Hepatocyte (in vitro differentiated cells): ENCODE measurements at regions not wholly inside any gene's neighbourhood (a gene's known extent, or its start where the extent isn't known, plus 50 kb on each side); places are given as distances from the start of the nearest gene placed in this dataset.

ENCODE experiments used
- DNase-seq: peaks from one replicate; pipeline ENCODE4 v3.0.0-alpha.2; 2016; ENCODE audit warnings: low spot score
- H2AFZ ChIP-seq: fragments of 200-600 bp; sonication (generic); 2 replicates; pipeline ENCODE4 v1.6.0; 2016; ENCODE audit warnings: antibody characterized with exemption, mild to moderate bottlenecking
- H3K27ac ChIP-seq: fragments of 200-600 bp; sonication (generic); 2 replicates; pipeline ENCODE4 v1.5.1; 2016; ENCODE audit warnings: mild to moderate bottlenecking
- H3K27me3 ChIP-seq: fragments of 200-600 bp; sonication (generic); 2 replicates; pipeline ENCODE4 v1.6.1; 2016
- H3K36me3 ChIP-seq: fragments of 200-600 bp; sonication (generic); replicated peaks from 2 replicates; pipeline ENCODE4 v1.5.1; 2016; ENCODE audit warnings: low read depth; ENCODE audit not compliant: insufficient read depth
- H3K4me1 ChIP-seq: fragments of 200-600 bp; sonication (generic); 2 replicates; pipeline ENCODE4 v1.5.1; 2016; ENCODE audit warnings: mild to moderate bottlenecking, moderate library complexity; ENCODE audit not compliant: insufficient read depth
- H3K4me2 ChIP-seq: fragments of 200-600 bp; sonication (generic); 2 replicates; pipeline ENCODE4 v1.6.0; 2016
- H3K4me3 ChIP-seq: fragments of 200-600 bp; sonication (generic); 2 replicates; pipeline ENCODE4 v1.5.1; 2016; ENCODE audit warnings: mild to moderate bottlenecking
- H3K79me2 ChIP-seq: fragments of 200-600 bp; sonication (generic); 2 replicates; pipeline ENCODE4 v1.6.0; 2017; ENCODE audit warnings: mild to moderate bottlenecking
- H3K9me2 ChIP-seq: fragments of 200-600 bp; sonication (generic); replicated peaks from 2 replicates; pipeline ENCODE4 v1.6.0; 2017; ENCODE audit warnings: mild to moderate bottlenecking; ENCODE audit not compliant: insufficient read depth
- H3K9me3 ChIP-seq: fragments of 200-600 bp; sonication (generic); 2 replicates; pipeline ENCODE4 v1.5.1; 2016; ENCODE audit warnings: low read depth, mild to moderate bottlenecking
- H4K20me1 ChIP-seq: fragments of 200-600 bp; sonication (generic); 2 replicates; pipeline ENCODE4 v1.6.0; 2016; ENCODE audit warnings: mild to moderate bottlenecking; ENCODE audit not compliant: insufficient read depth, poor library complexity, severe bottlenecking
- CTCF ChIP-seq: fragments of 200-600 bp; sonication (generic); IDR thresholded peaks from 2 replicates; pipeline ENCODE4 v1.5.1; 2016; ENCODE audit warnings: antibody characterized with exemption, mild to moderate bottlenecking; ENCODE audit not compliant: poor library complexity
- EZH2 ChIP-seq: fragments of 200-600 bp; sonication (generic); IDR thresholded peaks from 2 replicates; pipeline ENCODE4 v1.6.1; 2016; ENCODE audit warnings: antibody characterized with exemption, mild to moderate bottlenecking, borderline replicate concordance
- EZH2phosphoT487 ChIP-seq: fragments of 200-600 bp; sonication (generic); IDR thresholded peaks from one replicate; pipeline ENCODE4 v1.6.1; 2018; ENCODE audit warnings: antibody characterized with exemption, mild to moderate bottlenecking, low read depth, moderate library complexity; ENCODE audit not compliant: unreplicated experiment, severe bottlenecking
- whole genome bisulfite sequencing: methylation state at CpG from one replicate; pipeline ENCODE4 v1.1.6; 2016; ENCODE audit warnings: low lambda C conversion rate; ENCODE audit errors: missing lambda C conversion rate; 5-methylcytosine and 5-hydroxymethylcytosine counted together

DNA sequence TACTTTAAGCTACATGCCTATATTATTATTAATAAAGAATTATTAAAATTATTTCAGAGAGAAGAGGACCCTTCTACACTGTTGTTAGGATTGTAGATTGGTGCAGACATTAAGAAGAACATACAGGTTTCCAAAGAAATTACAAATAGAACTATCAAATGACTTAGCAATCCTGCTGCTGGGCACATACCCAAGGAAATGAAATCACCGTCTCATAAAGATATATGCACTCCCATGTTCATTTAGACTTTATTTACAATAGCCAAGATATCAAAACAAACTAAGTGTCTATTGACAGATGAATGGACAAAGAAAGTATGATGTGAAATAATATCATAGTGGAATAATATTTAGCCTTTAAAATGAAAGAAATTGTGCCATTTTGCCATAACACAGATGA is 687.7 kb upstream of the POU3F2 start:
- WGBS: 96% methylated on average over 1 of the region's 1 CpG
- no peaks in the 10 kb centered on the region for H3K9me2 ChIP-seq
- TF ChIP-seq CTCF: no peak
- no peak for TF ChIP-seq EZH2phosphoT487
- TF ChIP-seq EZH2: no peak

GRCh38 chr6:98156580-98156979 is 677.8 kb upstream of the POU3F2 start:
- Histone ChIP-seq H3K27ac (no peak overlapping the region), H3K4me3 (no peak overlapping the region), H2AFZ (no peak overlapping the region), H3K4me1 (no peaks in the 10 kb centered on the region), H3K27me3 (no peaks in the 10 kb centered on the region), H3K9me3 (no peaks in the 10 kb centered on the region), H3K79me2 (no peaks in the 10 kb centered on the region), H3K36me3 (no peaks in the 10 kb centered on the region), H3K4me2 (no peak overlapping the region), H3K9me2 (no peaks in the 10 kb centered on the region), H4K20me1 (no peaks in the 10 kb centered on the region)
- DNase-seq: no peak
- 71% methylated on average over 2 of the region's 2 CpGs for WGBS
- no peak for TF ChIP-seq CTCF
- no peak for TF ChIP-seq EZH2phosphoT487

More for the DNA sequence above, 687.7 kb upstream of the POU3F2 start:
- no peaks in the 10 kb centered on the region for H3K27me3 ChIP-seq
- H3K36me3 ChIP-seq: no peaks in the 10 kb centered on the region
- no peaks in the 10 kb centered on the region for H3K79me2 ChIP-seq
- H3K4me1 ChIP-seq: no peaks in the 10 kb centered on the region
- no peak overlapping the region for H3K4me3 ChIP-seq
- no peak for DNase-seq
- no peak overlapping the region for H3K27ac ChIP-seq
- H3K4me2 ChIP-seq: no peak overlapping the region
- no peak overlapping the region for H2AFZ ChIP-seq
- H4K20me1 ChIP-seq: no peaks in the 10 kb centered on the region
- no peaks in the 10 kb centered on the region for H3K9me3 ChIP-seq

- 92% methylated on average over 8 of the region's 8 CpGs for WGBS
- no peaks in the 10 kb centered on the region for H3K4me1 ChIP-seq
- TF ChIP-seq EZH2: no peak
- no peak for TF ChIP-seq EZH2phosphoT487
- TF ChIP-seq CTCF: no peak
- H3K27me3 ChIP-seq: no peaks in the 10 kb centered on the region
- H3K79me2 ChIP-seq: no peaks in the 10 kb centered on the region
- H4K20me1 ChIP-seq: no peaks in the 10 kb centered on the region
- H3K4me3 ChIP-seq: no peak overlapping the region
- no peaks in the 10 kb centered on the region for H3K9me2 ChIP-seq
- no peak overlapping the region for H3K4me2 ChIP-seq
- H3K27ac ChIP-seq: no peak overlapping the region
- DNase-seq: no peak
- no peak overlapping the region for H2AFZ ChIP-seq
- no peaks in the 10 kb centered on the region for H3K36me3 ChIP-seq
- H3K9me3 ChIP-seq: no peaks in the 10 kb centered on the region
Measured at GRCh38 chr6:98179606-98180005, 654.8 kb upstream of the POU3F2 start.

- DNase-seq: no peak
- TF ChIP-seq CTCF: no peak
- no peak for TF ChIP-seq EZH2
- no peak for TF ChIP-seq EZH2phosphoT487
- H3K27ac ChIP-seq: no peak overlapping the region
Measured at GRCh38 chr6:98200084-98200483, 634.3 kb upstream of the POU3F2 start.

More at GRCh38 chr6:98200084-98200483, 634.3 kb upstream of the POU3F2 start:
- no peaks in the 10 kb centered on the region for H3K79me2 ChIP-seq
- H3K4me1 ChIP-seq: no peaks in the 10 kb centered on the region
- no peaks in the 10 kb centered on the region for H3K36me3 ChIP-seq
- no peaks in the 10 kb centered on the region for H3K9me2 ChIP-seq
- H4K20me1 ChIP-seq: no peaks in the 10 kb centered on the region
- no peak overlapping the region for H3K4me3 ChIP-seq
- no peak overlapping the region for H2AFZ ChIP-seq
- no peak overlapping the region for H3K4me2 ChIP-seq
- no peaks in the 10 kb centered on the region for H3K27me3 ChIP-seq
- 65% methylated on average over 3 of the region's 3 CpGs for WGBS
- H3K9me3 ChIP-seq: no peaks in the 10 kb centered on the region
